Activated CD4-positive, alpha-beta memory T cell treated with anti-CD3 and anti-CD28 coated beads, Interleukin-2, amount 10 ng/mL, durations not matched to agents 7 days and 5 days (primary cell): ENCODE measurements at regions not wholly inside any gene's neighbourhood (a gene's known extent, or its start where the extent isn't known, plus 50 kb on each side); places are given as distances from the start of the nearest gene placed in this dataset.

Experiments used
- CTCF ChIA-PET: fragments of 350-600 bp; sonication (Branson Sonifier 250); formaldehyde crosslinking; loops from one replicate; lab custom pipeline; 2021; ENCODE audit warnings: antibody characterized with exemption, inconsistent platforms; lab: Charles Lee
- POLR2A ChIA-PET: fragments of 350-600 bp; sonication (Branson Sonifier 250); formaldehyde crosslinking; loops from one replicate; lab custom pipeline; 2021; ENCODE audit warnings: antibody characterized with exemption; lab: Charles Lee
- DNase-seq: peaks from one replicate; pipeline ENCODE4 v3.0.0-alpha.2; 2020
- H3K27ac Mint-ChIP-seq: one replicate; pipeline ENCODE4 v1.8.0; 2021; ENCODE audit warnings: mild to moderate bottlenecking, mixed read lengths
- H3K27me3 Mint-ChIP-seq: one replicate; pipeline ENCODE4 v1.8.0; 2021; ENCODE audit warnings: mixed read lengths
- H3K36me3 Mint-ChIP-seq: one replicate; pipeline ENCODE4 v1.8.0; 2021; ENCODE audit warnings: low read depth, mixed read lengths
- H3K4me1 Mint-ChIP-seq: one replicate; pipeline ENCODE4 v1.8.0; 2021; ENCODE audit warnings: mixed read lengths
- H3K4me3 Mint-ChIP-seq: one replicate; pipeline ENCODE4 v1.8.0; 2021; ENCODE audit warnings: mild to moderate bottlenecking, mixed read lengths
- H3K9me3 Mint-ChIP-seq: one replicate; pipeline ENCODE4 v1.8.0; 2021; ENCODE audit warnings: mixed read lengths

DNA sequence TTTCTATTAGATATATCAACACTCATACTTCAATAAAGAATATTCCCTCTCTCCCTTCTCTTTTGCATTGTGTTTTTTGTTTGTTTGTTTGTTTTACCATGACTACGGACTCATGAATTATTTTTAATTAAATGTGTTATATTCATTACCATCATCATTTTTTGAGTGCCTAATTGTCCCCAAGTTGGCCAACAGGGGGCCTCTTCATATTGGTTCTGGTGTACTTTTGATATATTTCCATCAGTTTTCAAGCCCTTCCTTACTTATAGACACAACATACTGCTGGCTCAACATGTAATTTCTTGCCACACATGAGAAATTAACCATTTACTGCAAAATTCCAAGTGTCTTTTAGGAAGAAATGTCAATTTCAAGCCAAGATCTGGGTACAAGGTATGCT is 54.5 kb upstream of the GPC6 start:
- POLR2A ChIA-PET: no interaction called here
- Mint-ChIP-seq H3K27ac (no peak overlapping the region), H3K4me3 (no peak overlapping the region), H3K4me1 (no peaks in the 10 kb centered on the region), H3K36me3 (no peaks in the 10 kb centered on the region), H3K27me3 (no peaks in the 10 kb centered on the region), H3K9me3 (no peaks in the 10 kb centered on the region)
- DNase-seq: no peak
- CTCF ChIA-PET: no interaction called here

DNA sequence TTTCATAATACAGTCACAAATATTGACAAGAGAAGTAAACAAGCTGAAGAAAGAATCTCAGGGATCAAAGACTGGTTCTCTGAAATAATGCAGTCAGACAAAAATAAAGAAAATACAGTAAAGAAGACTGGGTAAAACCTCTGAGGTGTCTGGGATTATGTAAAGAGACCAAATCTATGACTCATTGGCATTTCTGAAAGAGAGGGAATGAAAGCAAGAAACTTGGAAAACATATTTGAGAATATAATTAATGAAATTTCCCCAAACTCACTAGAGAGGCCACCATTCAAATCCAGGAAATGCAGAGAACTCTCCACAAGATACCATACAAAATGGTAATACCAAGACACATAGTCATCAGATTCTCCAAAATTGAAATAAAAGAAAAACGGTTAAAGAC is 53.0 kb upstream of the GPC6 start:
- ChIA-PET POLR2A (no interaction called here), CTCF (no interaction called here)
- H3K4me3 Mint-ChIP-seq: no peak overlapping the region
- no peaks in the 10 kb centered on the region for H3K27me3 Mint-ChIP-seq
- H3K9me3 Mint-ChIP-seq: peaks cover 3% of the 10 kb centered on the region
- no peaks in the 10 kb centered on the region for H3K4me1 Mint-ChIP-seq
- H3K27ac Mint-ChIP-seq: no peak overlapping the region
- H3K36me3 Mint-ChIP-seq: no peaks in the 10 kb centered on the region
- no peak for DNase-seq

DNA sequence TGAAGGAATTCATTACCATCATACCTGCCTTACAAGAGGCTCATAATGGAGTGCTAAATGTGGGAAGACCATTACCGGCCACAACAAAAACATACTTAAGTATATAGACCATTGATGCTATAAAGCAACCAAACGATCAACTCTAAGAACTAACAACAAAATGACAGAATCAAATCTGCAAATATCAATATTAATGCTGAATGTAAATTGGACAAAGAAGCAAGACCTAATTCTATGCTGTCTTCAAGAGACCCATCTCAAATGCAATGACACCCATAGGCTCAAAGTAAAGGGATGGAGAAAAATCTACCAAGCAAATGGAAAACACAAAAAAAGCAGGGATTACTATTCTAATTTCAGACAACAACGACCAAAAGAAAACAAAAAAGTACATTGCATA is 52.3 kb upstream of the GPC6 start:
- no peaks in the 10 kb centered on the region for H3K4me1 Mint-ChIP-seq
- no peaks in the 10 kb centered on the region for H3K36me3 Mint-ChIP-seq
- DNase-seq: no peak
- H3K27me3 Mint-ChIP-seq: no peaks in the 10 kb centered on the region
- ChIA-PET CTCF (no interaction called here), POLR2A (no interaction called here)
- no peak overlapping the region for H3K27ac Mint-ChIP-seq
- H3K9me3 Mint-ChIP-seq: peaks cover 3% of the 10 kb centered on the region
- no peak overlapping the region for H3K4me3 Mint-ChIP-seq
